ENCODE measurements at regions not wholly inside any gene's neighbourhood (a gene's known extent, or its start where the extent isn't known, plus 50 kb on each side); places are given as distances from the start of the nearest gene placed in this dataset.

DNA sequence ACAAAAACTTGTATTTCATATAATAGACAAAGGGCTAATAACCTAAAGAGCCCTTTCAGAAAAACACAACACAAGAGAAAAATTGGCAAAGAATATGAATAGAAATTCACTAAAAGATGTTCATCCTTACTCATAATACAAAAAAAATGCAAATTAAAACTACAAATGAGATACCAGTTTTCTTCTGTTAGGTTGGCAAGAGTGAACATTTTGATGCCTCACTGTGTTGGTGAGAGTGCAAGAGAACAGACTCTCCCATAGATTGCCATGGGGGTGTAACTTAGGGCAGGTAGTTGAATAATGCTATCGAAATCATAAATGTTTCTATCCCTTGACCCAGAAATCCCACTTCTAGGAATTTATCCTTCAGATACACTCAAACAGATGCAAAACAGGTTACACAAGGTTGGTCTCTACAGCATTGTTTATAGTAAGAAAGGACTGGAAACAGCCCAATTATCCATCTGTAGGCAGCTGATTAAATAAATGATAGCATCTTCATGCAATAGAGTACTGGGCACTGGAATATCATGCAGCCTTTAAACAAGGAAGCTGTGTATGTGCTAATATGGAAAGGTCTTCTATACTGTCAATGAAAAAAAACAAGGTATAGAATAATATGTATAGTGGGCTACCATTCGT, 146.3 kb downstream of the TLE3 start:
- DNase-seq (ENCODE audit: insufficient read length, low spot score), result no peak
- TF ChIP-seq POLR2AphosphoS5 (IDR thresholded peaks at IDR 0.05; ENCODE audit: low read depth, low read length) (no peak), POU2F2 (IDR thresholded peaks at IDR 0.05; ENCODE audit: low read depth, low read length) (no peak), POLR2A (IDR thresholded peaks at IDR 0.05; ENCODE audit: low read depth, low read length) (no peak), PAX5 (IDR thresholded peaks at IDR 0.05; ENCODE audit: insufficient read depth, low read length, severe bottlenecking) (no peak), SPI1 (IDR thresholded peaks at IDR 0.05; ENCODE audit: low read depth, low read length) (no peak)
- FAIRE-seq, result no peak

DNA sequence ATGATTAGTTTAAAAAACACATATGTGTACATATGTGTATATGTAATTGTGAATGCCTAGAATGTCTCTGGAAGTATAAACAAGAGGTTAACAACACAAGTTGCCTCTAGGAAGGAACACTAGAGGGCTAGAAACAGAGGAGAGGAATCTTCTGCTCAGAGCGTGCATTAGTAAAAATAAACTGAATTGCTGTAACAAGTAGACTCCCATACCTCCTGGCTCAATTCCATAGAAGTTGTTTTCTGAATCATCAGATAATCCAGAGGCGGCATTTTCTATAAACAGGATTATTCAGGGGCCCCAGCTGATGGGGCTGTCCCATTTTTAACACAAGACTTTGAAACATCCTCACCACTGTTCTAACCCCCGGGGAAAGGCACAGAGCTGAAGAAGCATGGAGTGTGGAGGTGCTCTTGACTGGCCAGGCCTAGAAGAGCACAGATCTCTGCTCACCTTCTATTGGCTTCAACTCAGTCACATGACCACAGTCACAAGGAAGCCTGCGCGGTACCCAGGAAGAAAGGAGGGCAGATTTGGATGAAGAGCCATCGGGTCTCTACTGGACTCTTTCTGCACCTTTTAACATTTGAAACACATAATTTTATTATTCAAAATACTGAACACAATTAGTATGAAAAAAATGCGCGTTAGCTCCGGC, 145.7 kb downstream of the TLE3 start:
- TF ChIP-seq PAX5 (IDR thresholded peaks at IDR 0.05; ENCODE audit: insufficient read depth, low read length, severe bottlenecking) (no peak), TAF1 (IDR thresholded peaks at IDR 0.05; ENCODE audit: low read depth, low read length) (no peak), POLR2AphosphoS5 (IDR thresholded peaks at IDR 0.05; ENCODE audit: low read depth, low read length) (no peak), SPI1 (IDR thresholded peaks at IDR 0.05; ENCODE audit: low read depth, low read length) (no peak), POU2F2 (IDR thresholded peaks at IDR 0.05; ENCODE audit: low read depth, low read length) (no peak), POLR2A (IDR thresholded peaks at IDR 0.05; ENCODE audit: low read depth, low read length) (no peak)
- FAIRE-seq (no peak), DNase-seq (ENCODE audit: insufficient read length, low spot score) (no peak)

DNA sequence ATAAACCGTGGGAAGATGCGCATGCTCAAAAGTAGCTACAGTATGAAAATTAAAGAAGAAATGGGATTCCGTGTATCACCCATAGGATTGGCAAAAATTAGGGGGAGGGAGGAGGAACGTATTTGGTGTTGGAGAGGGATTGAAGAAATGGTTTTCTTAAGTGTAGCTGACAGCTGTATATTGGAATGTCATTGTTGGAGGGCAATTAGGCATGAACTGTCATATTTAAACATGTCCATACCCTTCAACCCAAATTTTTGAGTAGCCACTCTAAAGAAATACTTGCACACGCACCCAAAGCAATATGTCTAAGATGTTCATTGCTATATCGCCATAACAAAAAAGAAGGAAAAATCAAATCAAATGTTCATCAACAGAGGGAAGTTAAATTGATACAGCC, 144.7 kb downstream of the TLE3 start:
- TF ChIP-seq PAX5 (IDR thresholded peaks at IDR 0.05; ENCODE audit: insufficient read depth, low read length, severe bottlenecking) (no peak), POLR2AphosphoS5 (IDR thresholded peaks at IDR 0.05; ENCODE audit: low read depth, low read length) (no peak), POLR2A (IDR thresholded peaks at IDR 0.05; ENCODE audit: low read depth, low read length) (no peak), POU2F2 (IDR thresholded peaks at IDR 0.05; ENCODE audit: low read depth, low read length) (no peak), SPI1 (IDR thresholded peaks at IDR 0.05; ENCODE audit: low read depth, low read length) (no peak), TAF1 (IDR thresholded peaks at IDR 0.05; ENCODE audit: low read depth, low read length) (no peak)
- FAIRE-seq (no peak), DNase-seq (ENCODE audit: insufficient read length, low spot score) (no peak)

DNA sequence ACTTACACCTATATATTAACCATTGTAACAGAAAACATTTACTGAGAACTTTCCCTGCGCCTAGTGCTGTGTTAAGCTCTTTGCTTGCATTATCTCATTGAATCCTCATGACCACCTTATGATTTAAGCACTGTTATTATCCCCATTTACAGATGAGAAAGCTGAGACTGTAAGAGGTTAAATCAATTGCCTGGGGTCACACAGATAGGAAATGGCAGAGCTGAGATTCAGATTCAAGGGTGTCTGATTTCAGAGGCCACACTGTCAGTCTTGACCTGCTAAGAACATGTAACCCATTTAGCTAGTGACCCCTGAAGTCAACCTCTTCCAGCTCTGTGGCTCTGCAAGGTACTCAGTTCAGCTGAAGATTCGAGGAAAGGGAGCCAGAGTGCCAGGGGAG, 143.9 kb downstream of the TLE3 start:
- no peak for TF ChIP-seq PAX5 (IDR thresholded peaks at IDR 0.05; ENCODE audit: insufficient read depth, low read length, severe bottlenecking)
- TF ChIP-seq POLR2AphosphoS5 (IDR thresholded peaks at IDR 0.05; ENCODE audit: low read depth, low read length), result no peak
- no peak for TF ChIP-seq POLR2A (IDR thresholded peaks at IDR 0.05; ENCODE audit: low read depth, low read length)
- no peak for TF ChIP-seq SPI1 (IDR thresholded peaks at IDR 0.05; ENCODE audit: low read depth, low read length)
- TF ChIP-seq TAF1 (IDR thresholded peaks at IDR 0.05; ENCODE audit: low read depth, low read length), result no peak
- TF ChIP-seq POU2F2 (IDR thresholded peaks at IDR 0.05; ENCODE audit: low read depth, low read length), result no peak
- FAIRE-seq (no peak), DNase-seq (ENCODE audit: insufficient read length, low spot score) (no peak)

DNA sequence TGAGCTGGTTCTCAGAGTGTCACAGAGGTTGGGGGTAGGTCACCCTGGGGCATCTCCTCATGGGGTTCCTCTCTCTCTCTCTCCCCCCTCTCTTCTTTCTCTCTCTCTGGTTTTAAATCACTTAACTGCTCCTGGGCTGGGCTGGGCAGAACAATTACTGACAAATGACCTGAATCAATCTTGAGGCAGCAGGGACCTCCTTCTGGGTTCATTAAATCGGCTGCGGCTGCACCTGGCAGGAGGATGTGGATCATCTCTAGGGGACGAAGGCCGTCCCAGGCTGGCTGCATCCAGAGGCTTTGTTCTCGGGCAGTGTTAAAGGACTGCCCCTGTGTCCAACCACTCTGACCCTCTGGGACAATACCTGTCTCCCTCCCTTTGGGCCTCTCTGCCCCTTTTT, 143.1 kb downstream of the TLE3 start:
- no peak for FAIRE-seq
- DNase-seq (ENCODE audit: insufficient read length, low spot score), result no peak
- TF ChIP-seq PAX5 (IDR thresholded peaks at IDR 0.05; ENCODE audit: insufficient read depth, low read length, severe bottlenecking), result no peak
- no peak for TF ChIP-seq POLR2AphosphoS5 (IDR thresholded peaks at IDR 0.05; ENCODE audit: low read depth, low read length)
- TF ChIP-seq SPI1 (IDR thresholded peaks at IDR 0.05; ENCODE audit: low read depth, low read length), result no peak
- TF ChIP-seq TAF1 (IDR thresholded peaks at IDR 0.05; ENCODE audit: low read depth, low read length), result no peak
- no peak for TF ChIP-seq POU2F2 (IDR thresholded peaks at IDR 0.05; ENCODE audit: low read depth, low read length)
- TF ChIP-seq POLR2A (IDR thresholded peaks at IDR 0.05; ENCODE audit: low read depth, low read length), result no peak

DNA sequence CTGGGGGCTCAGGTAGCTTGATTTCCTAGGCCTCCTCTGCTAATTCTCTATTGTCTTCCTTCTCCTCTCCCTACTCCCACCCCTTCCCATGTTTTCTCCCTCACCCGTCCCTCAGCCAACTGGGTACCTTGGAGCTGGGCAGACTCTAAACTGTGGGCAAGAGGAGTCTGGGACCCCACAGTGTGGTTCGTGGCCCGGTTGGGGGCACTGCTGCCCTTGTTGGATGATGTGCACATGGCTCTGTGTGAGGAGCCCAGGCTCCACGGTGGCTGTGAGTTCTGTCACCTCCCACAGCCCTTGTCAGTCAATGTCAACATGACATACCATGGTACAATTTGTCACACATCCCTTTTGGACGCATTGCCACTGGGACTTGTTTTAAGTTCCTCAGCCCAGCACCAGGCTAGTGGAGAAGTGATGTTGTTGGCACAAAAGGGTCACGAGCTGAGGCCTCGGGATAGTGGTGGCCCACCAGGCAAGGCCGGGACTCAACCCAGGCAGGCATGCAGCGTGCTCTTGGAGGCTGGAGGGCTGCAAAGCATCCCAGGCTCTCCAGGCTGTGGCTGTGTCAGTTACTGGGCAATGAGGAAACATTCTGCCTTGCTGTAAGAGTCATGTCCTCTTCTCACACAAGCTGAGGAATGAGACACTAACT, 142.3 kb downstream of the TLE3 start:
- DNase-seq (ENCODE audit: insufficient read length, low spot score), result no peak
- no peak for FAIRE-seq
- TF ChIP-seq POU2F2 (IDR thresholded peaks at IDR 0.05; ENCODE audit: low read depth, low read length) (no peak), SPI1 (IDR thresholded peaks at IDR 0.05; ENCODE audit: low read depth, low read length) (no peak), POLR2AphosphoS5 (IDR thresholded peaks at IDR 0.05; ENCODE audit: low read depth, low read length) (no peak), TAF1 (IDR thresholded peaks at IDR 0.05; ENCODE audit: low read depth, low read length) (no peak), POLR2A (IDR thresholded peaks at IDR 0.05; ENCODE audit: low read depth, low read length) (no peak)

DNA sequence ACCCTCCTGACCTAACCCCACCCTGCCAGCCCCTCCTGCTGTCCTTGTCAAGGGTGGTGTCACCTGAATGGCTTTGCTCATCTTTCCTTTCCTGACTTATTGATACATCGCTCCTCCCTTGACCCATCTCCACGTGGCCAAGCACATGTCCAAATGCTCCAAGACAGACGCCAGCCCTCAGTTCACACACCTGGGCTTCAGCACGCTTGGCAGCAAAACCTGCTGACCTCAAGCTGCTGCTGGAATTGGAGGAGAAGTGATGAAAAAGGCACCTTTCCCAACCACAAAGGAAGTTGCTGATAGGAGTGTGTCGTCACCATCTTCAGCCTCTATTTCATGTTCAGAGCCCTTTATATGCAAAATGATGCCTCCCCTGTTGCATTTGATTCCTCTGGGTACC, 141.3 kb downstream of the TLE3 start:
- TF ChIP-seq POU2F2 (IDR thresholded peaks at IDR 0.05; ENCODE audit: low read depth, low read length) (no peak), POLR2AphosphoS5 (IDR thresholded peaks at IDR 0.05; ENCODE audit: low read depth, low read length) (no peak), POLR2A (IDR thresholded peaks at IDR 0.05; ENCODE audit: low read depth, low read length) (no peak), TAF1 (IDR thresholded peaks at IDR 0.05; ENCODE audit: low read depth, low read length) (no peak), SPI1 (IDR thresholded peaks at IDR 0.05; ENCODE audit: low read depth, low read length) (no peak), PAX5 (IDR thresholded peaks at IDR 0.05; ENCODE audit: insufficient read depth, low read length, severe bottlenecking) (no peak)
- no peak for DNase-seq (ENCODE audit: insufficient read length, low spot score)
- peak; percentile 9 for FAIRE-seq

DNA sequence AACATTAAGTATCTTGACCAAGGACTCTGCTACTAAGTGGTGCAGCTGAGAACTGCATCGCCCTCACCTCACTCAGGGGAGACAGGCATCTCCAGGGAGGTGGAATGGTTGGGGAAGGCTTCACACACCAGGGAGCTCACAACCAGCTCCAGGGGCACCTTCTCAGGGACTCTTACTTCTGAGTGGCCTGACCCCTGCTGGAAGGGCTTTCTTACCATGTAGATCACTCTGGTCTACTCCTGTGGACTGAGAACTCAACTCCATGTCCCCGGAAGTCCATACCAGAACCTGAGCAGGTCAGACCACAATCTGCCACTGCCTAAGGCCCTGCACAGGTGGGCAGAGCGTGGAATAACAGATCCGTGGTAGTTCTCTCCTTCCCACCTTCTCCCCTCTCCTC, 140.5 kb downstream of the TLE3 start:
- DNase-seq (ENCODE audit: insufficient read length, low spot score) (no peak), FAIRE-seq (no peak)
- no peak for TF ChIP-seq POU2F2 (IDR thresholded peaks at IDR 0.05; ENCODE audit: low read depth, low read length)
- TF ChIP-seq SPI1 (IDR thresholded peaks at IDR 0.05; ENCODE audit: low read depth, low read length), result no peak
- no peak for TF ChIP-seq POLR2A (IDR thresholded peaks at IDR 0.05; ENCODE audit: low read depth, low read length)
- TF ChIP-seq TAF1 (IDR thresholded peaks at IDR 0.05; ENCODE audit: low read depth, low read length), result no peak
- no peak for TF ChIP-seq PAX5 (IDR thresholded peaks at IDR 0.05; ENCODE audit: insufficient read depth, low read length, severe bottlenecking)

DNA sequence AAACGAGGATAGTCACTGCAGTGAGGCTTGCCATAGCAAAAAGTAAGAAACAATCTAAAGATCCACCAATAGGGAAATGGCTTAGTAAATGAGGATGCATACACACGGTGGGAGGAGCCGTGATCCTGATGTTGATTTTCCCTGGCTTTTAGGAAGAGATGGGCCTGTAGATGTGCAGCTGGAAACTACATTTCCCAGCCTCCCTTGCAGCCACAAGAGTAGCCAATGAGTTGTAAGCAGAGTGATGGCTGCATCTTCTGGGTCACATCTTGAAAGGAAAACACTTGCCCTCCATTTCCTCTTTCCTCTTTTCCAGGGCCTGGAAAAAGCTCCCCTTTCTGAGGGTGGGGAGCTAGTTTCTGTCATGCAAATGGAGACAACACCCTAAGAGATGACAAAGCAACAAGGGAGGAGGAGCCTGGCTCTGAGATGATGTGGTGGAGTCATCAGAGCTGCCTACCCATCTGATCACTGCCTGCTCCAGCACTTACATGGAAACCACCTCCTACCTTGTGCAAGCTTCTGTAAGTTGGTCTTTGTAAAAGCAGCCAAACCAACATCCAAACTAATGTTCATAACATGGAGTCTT, 139.1 kb downstream of the TLE3 start:
- TF ChIP-seq PAX5 (IDR thresholded peaks at IDR 0.05; ENCODE audit: insufficient read depth, low read length, severe bottlenecking) (no peak), POU2F2 (IDR thresholded peaks at IDR 0.05; ENCODE audit: low read depth, low read length) (no peak)
- FAIRE-seq (no peak), DNase-seq (ENCODE audit: insufficient read length, low spot score) (no peak)
